A673 (cell line): ENCODE measurements at regions not wholly inside any gene's neighbourhood (a gene's known extent, or its start where the extent isn't known, plus 50 kb on each side); places are given as distances from the start of the nearest gene placed in this dataset.

Experiments
- CTCF ChIP-seq: fragments of 300-800, 200-600 bp; sonication (generic); conservative IDR thresholded peaks from 2 replicates; pipeline ENCODE4 v1.5.1; 2017; ENCODE audit warnings: low read depth, mild to moderate bottlenecking, antibody characterized with exemption, low read length, moderate library complexity, mixed read lengths
- EZH2 ChIP-seq: fragments of 200-600 bp; sonication (generic); IDR thresholded peaks from 2 replicates; pipeline ENCODE4 v1.6.1; 2017; ENCODE audit warnings: borderline replicate concordance, low read depth, mild to moderate bottlenecking, mixed read lengths, antibody characterized with exemption, low read length; ENCODE audit not compliant: poor library complexity, severe bottlenecking

- TF ChIP-seq CTCF (peak; percentile 40), EZH2 (no peak)
These were observed 239.6 kb downstream of the TDRD15 start for GRCh38 chr2:21363364-21363763.
